ENCODE measurements at regions not wholly inside any gene's neighbourhood (a gene's known extent, or its start where the extent isn't known, plus 50 kb on each side); places are given as distances from the start of the nearest gene placed in this dataset.
"Not testable (repeated sequence)": the region's sequence is repeated elsewhere in the genome, so short reads cannot be mapped to it uniquely, and the experiment has no call there.

DNA sequence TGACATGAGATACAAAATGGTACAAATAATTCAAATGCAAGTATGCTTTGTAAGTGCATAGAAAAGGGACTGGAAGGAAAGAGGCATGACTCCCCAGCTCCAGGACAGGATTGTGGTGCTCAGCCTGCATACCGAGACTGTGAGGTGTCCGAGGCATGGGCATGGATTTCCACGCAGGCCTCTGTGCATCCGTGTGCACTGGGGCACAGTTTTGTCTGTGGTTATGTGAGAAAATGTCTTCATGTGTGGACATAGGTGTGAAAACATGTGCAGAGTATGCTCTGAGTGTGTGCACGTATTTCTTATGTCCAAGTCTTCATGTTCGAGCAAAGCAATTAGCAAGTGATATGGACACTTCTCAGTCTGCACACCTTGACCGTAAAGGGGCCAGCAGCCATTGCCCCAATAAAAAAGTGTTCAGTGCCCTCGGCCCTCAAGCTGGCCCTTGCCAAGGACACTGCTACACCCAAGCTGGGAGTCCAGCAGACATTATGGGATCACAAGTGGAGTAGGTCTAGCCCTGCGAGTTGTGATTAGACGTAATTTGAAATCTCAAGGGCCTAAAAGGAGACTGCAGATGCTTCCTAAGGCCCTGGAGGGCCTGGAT, 120.7 kb downstream of the CYP26B1 start:
- no peak for DNase-seq
- H3K9me2 ChIP-seq (ENCODE audit: insufficient read depth), result no peaks in the 10 kb centered on the region
- no peaks in the 10 kb centered on the region for H3K4me1 ChIP-seq (ENCODE audit: insufficient read depth)
- no peak overlapping the region for H3K9ac ChIP-seq
- H4K20me1 ChIP-seq (ENCODE audit: insufficient read depth), result no peaks in the 10 kb centered on the region
- H3K36me3 ChIP-seq (ENCODE audit: low read depth), result no peaks in the 10 kb centered on the region
- no peak overlapping the region for H3K27ac ChIP-seq
- no peaks in the 10 kb centered on the region for H3K27me3 ChIP-seq (replicated peaks; ENCODE audit: insufficient read depth)
- in situ Hi-C loops (cut with MboI), result no loop called here
- no peaks in the 10 kb centered on the region for H3K79me2 ChIP-seq (ENCODE audit: insufficient read depth)
- 88% methylated on average over 10 of the region's 10 CpGs for WGBS, 2 experiments (ENCODE audit: low coverage in 1 of 2, low lambda C conversion rate in 2 of 2, missing lambda C conversion rate in 2 of 2)
- H3K4me2 ChIP-seq (ENCODE audit: unreplicated experiment), result no peak overlapping the region
- H3K9me3 ChIP-seq (ENCODE audit: low read depth), result no peaks in the 10 kb centered on the region
- no peak overlapping the region for H2AFZ ChIP-seq
- H3K4me3 ChIP-seq, result no peak overlapping the region
- H3F3A ChIP-seq (ENCODE audit: insufficient read depth), result no peaks in the 10 kb centered on the region
- TF ChIP-seq EZH2 (IDR thresholded peaks at IDR 0.05; ENCODE audit: insufficient read depth, poor library complexity, severe bottlenecking) (no peak), EZH2phosphoT487 (IDR thresholded peaks at IDR 0.05; ENCODE audit: insufficient read depth, low read depth) (no peak)

DNA sequence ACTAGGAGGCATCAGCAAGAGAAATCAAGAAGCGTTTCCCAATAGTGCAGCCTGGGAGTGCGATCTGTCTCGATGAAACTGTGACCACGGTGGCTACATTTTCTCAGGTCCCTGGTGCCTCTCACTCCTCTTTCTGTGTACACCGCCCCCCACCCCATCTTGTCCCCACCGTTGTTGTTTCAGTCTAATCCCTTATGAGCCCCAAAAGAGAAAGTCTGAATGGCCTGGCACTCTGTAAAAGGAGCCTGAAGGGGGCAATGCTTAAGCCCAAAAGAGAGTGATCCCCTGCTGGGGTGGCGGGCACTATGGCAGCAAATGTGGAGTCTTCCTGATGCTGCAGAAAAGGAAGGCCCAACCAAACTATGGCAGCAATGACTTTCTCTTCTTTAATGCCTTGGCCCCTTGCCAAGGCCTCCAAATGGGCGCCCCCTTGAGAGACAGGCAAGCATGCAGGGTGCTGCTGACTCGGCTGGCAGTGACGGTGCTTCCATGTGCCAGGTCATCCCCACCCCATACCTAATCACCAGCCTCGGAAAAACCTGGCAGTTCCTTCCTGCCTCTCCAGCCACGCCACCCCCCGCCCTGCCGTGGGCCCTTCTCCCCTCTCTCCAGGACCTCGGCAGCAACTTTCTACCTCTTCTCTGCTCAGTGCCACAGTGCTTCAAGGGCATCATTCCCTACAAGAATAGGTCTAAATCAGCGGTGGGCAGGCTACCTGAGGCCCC, 123.0 kb downstream of the CYP26B1 start:
- Histone ChIP-seq H3K79me2 (ENCODE audit: insufficient read depth) (no peaks in the 10 kb centered on the region), H3K27ac (no peak overlapping the region), H3K9ac (no peak overlapping the region), H3K4me2 (ENCODE audit: unreplicated experiment) (no peak overlapping the region), H3K36me3 (ENCODE audit: low read depth) (no peaks in the 10 kb centered on the region), H3K9me2 (ENCODE audit: insufficient read depth) (no peaks in the 10 kb centered on the region), H4K20me1 (ENCODE audit: insufficient read depth) (no peaks in the 10 kb centered on the region), H3K9me3 (ENCODE audit: low read depth) (no peaks in the 10 kb centered on the region), H2AFZ (no peak overlapping the region), H3K4me3 (no peak overlapping the region), H3K4me1 (ENCODE audit: insufficient read depth) (no peaks in the 10 kb centered on the region), H3F3A (ENCODE audit: insufficient read depth) (no peaks in the 10 kb centered on the region), H3K27me3 (replicated peaks; ENCODE audit: insufficient read depth) (no peaks in the 10 kb centered on the region)
- 77% methylated on average over 16 of the region's 16 CpGs for WGBS, 2 experiments (ENCODE audit: low coverage in 1 of 2, low lambda C conversion rate in 2 of 2, missing lambda C conversion rate in 2 of 2)
- in situ Hi-C loops (cut with MboI), result no loop called here
- DNase-seq, result no peak
- TF ChIP-seq EZH2phosphoT487 (IDR thresholded peaks at IDR 0.05; ENCODE audit: insufficient read depth, low read depth) (no peak), EZH2 (IDR thresholded peaks at IDR 0.05; ENCODE audit: insufficient read depth, poor library complexity, severe bottlenecking) (no peak)

DNA sequence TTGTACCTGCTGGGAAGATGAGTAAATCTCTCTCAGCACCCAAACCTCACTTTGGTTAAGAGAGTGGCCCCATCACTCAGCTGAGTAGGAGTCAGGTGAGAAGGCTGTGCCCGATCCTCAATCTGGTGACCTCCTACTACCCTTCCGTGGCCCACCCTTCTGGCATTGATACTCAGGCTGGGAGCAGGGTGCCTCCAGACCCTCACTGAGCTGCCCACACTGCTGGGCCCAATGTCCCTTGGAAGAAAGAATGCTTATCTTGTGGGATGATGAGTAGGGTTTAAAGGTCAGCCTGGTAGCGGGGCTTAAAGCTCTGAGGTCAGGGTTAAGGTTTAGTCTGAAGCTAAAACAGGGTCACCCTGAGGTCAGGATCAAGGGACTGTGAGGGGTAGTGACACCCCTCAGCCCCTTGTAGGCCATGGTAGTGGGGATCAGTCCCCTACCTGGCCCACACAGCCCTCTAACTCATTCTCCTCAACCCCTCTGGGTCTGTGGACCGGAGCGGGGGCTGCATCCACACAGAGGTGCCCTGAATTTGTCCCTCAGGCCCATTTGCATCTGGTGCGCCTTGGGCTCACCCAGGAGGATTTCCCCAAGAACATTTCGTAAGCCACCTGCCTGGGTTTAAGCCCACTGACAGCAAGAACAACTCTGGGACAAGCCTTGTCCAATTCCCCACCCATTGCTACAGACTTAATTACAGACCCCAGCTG, 123.8 kb downstream of the CYP26B1 start:
- DNase-seq, result no peak
- Histone ChIP-seq H3K36me3 (ENCODE audit: low read depth) (no peaks in the 10 kb centered on the region), H3K27me3 (replicated peaks; ENCODE audit: insufficient read depth) (no peaks in the 10 kb centered on the region), H3K4me3 (no peak overlapping the region), H3K4me2 (ENCODE audit: unreplicated experiment) (no peak overlapping the region), H2AFZ (no peak overlapping the region), H3K4me1 (ENCODE audit: insufficient read depth) (no peaks in the 10 kb centered on the region), H3F3A (ENCODE audit: insufficient read depth) (no peaks in the 10 kb centered on the region), H3K9me3 (ENCODE audit: low read depth) (no peaks in the 10 kb centered on the region), H3K9ac (no peak overlapping the region), H4K20me1 (ENCODE audit: insufficient read depth) (no peaks in the 10 kb centered on the region), H3K79me2 (ENCODE audit: insufficient read depth) (no peaks in the 10 kb centered on the region), H3K9me2 (ENCODE audit: insufficient read depth) (no peaks in the 10 kb centered on the region), H3K27ac (no peak overlapping the region)
- WGBS, 2 experiments (ENCODE audit: low coverage in 1 of 2, low lambda C conversion rate in 2 of 2, missing lambda C conversion rate in 2 of 2), result 88 to 94% methylated on average over 7 of the region's 7 CpGs
- TF ChIP-seq EZH2phosphoT487 (IDR thresholded peaks at IDR 0.05; ENCODE audit: insufficient read depth, low read depth) (no peak), EZH2 (IDR thresholded peaks at IDR 0.05; ENCODE audit: insufficient read depth, poor library complexity, severe bottlenecking) (no peak)
- in situ Hi-C loops (cut with MboI), result no loop called here

DNA sequence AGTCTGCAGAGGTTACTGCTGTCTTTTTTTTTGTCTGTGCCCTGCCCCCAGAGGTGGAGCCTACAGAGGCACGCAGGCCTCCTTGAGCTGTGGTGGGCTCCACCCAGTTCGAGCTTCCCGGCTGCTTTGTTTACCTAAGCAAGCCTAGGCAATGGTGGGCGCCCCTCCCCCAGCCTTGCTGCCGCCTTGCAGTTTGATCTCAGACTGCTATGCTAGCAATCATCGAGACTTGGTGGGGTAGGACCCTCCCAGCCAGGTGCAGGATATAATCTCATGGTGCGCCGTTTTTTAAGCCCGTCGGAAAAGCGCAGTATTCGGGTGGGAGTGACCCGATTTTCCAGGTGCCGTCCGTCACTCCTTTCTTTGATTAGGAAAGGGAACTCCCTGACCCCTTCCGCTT, 126.3 kb downstream of the CYP26B1 start:
- H3F3A ChIP-seq (ENCODE audit: insufficient read depth); H3K9ac ChIP-seq; H3K27me3 ChIP-seq (replicated peaks; ENCODE audit: insufficient read depth); H2AFZ ChIP-seq; H4K20me1 ChIP-seq (ENCODE audit: insufficient read depth); H3K9me3 ChIP-seq (ENCODE audit: low read depth); H3K36me3 ChIP-seq (ENCODE audit: low read depth); H3K27ac ChIP-seq; H3K4me2 ChIP-seq (ENCODE audit: unreplicated experiment); H3K4me3 ChIP-seq; H3K9me2 ChIP-seq (ENCODE audit: insufficient read depth); DNase-seq; in situ Hi-C loops (cut with MboI); H3K79me2 ChIP-seq (ENCODE audit: insufficient read depth); H3K4me1 ChIP-seq (ENCODE audit: insufficient read depth): not testable (repeated sequence)
- 82 to 83% methylated on average over 15 to 16 of the region's 16 CpGs for WGBS, 2 experiments (ENCODE audit: low coverage in 1 of 2, low lambda C conversion rate in 2 of 2, missing lambda C conversion rate in 2 of 2)

Measured in GM23248 (cell line).